HL-60 (cell line): ENCODE measurements at regions not wholly inside any gene's neighbourhood (a gene's known extent, or its start where the extent isn't known, plus 50 kb on each side); places are given as distances from the start of the nearest gene placed in this dataset.

Experiments used
- GABPA ChIP-seq: IDR thresholded peaks from 2 replicates; pipeline ENCODE4 v1.6.1; 2012; ENCODE audit warnings: low read depth
- POLR2AphosphoS5 ChIP-seq: IDR thresholded peaks from 2 replicates; pipeline ENCODE4 v1.6.1; 2012; ENCODE audit warnings: low read depth
- SPI1 ChIP-seq: IDR thresholded peaks from 2 replicates; pipeline ENCODE4 v1.6.1; 2012; ENCODE audit warnings: low read depth, mild to moderate bottlenecking, borderline replicate concordance
- TF ChIP-seq, protein P1 (sequence below): IDR thresholded peaks from one replicate; pipeline ENCODE4 v1.5.1; 2011; ENCODE audit warnings: low read length, control low read depth, inconsistent platforms; ENCODE audit not compliant: insufficient read depth
- TF ChIP-seq, protein P2 (sequence below): IDR thresholded peaks from 2 replicates; pipeline ENCODE4 v1.6.1; 2012; ENCODE audit warnings: low read depth; ENCODE audit not compliant: insufficient replicate concordance

DNA sequence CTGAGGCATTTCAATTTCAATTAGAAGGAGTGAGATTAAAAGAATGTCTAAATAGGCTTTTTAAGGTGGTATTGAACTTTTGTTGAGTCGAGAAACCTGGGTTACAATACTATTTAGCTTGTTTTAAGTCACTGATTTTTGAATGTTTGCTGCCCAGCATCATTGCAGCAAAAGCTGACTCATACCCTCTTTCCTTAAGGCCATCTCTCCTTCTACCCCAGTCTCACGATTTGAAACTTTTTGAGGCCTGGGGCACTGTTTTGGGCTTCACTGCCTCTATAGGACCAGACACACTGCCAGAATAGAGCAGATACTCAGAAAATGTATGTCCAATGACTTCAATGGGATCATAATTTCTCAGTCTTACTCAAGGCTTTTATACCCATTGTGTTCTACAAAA, 319.6 kb upstream of the TGFBR2 start:
- TF ChIP-seq, protein P1, sequence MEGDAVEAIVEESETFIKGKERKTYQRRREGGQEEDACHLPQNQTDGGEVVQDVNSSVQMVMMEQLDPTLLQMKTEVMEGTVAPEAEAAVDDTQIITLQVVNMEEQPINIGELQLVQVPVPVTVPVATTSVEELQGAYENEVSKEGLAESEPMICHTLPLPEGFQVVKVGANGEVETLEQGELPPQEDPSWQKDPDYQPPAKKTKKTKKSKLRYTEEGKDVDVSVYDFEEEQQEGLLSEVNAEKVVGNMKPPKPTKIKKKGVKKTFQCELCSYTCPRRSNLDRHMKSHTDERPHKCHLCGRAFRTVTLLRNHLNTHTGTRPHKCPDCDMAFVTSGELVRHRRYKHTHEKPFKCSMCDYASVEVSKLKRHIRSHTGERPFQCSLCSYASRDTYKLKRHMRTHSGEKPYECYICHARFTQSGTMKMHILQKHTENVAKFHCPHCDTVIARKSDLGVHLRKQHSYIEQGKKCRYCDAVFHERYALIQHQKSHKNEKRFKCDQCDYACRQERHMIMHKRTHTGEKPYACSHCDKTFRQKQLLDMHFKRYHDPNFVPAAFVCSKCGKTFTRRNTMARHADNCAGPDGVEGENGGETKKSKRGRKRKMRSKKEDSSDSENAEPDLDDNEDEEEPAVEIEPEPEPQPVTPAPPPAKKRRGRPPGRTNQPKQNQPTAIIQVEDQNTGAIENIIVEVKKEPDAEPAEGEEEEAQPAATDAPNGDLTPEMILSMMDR = no peak
- TF ChIP-seq, protein P2, sequence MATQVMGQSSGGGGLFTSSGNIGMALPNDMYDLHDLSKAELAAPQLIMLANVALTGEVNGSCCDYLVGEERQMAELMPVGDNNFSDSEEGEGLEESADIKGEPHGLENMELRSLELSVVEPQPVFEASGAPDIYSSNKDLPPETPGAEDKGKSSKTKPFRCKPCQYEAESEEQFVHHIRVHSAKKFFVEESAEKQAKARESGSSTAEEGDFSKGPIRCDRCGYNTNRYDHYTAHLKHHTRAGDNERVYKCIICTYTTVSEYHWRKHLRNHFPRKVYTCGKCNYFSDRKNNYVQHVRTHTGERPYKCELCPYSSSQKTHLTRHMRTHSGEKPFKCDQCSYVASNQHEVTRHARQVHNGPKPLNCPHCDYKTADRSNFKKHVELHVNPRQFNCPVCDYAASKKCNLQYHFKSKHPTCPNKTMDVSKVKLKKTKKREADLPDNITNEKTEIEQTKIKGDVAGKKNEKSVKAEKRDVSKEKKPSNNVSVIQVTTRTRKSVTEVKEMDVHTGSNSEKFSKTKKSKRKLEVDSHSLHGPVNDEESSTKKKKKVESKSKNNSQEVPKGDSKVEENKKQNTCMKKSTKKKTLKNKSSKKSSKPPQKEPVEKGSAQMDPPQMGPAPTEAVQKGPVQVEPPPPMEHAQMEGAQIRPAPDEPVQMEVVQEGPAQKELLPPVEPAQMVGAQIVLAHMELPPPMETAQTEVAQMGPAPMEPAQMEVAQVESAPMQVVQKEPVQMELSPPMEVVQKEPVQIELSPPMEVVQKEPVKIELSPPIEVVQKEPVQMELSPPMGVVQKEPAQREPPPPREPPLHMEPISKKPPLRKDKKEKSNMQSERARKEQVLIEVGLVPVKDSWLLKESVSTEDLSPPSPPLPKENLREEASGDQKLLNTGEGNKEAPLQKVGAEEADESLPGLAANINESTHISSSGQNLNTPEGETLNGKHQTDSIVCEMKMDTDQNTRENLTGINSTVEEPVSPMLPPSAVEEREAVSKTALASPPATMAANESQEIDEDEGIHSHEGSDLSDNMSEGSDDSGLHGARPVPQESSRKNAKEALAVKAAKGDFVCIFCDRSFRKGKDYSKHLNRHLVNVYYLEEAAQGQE = no peak
- TF ChIP-seq POLR2AphosphoS5 (no peak), GABPA (no peak), SPI1 (no peak)
